AG04450 (cell line): ENCODE measurements at regions not wholly inside any gene's neighbourhood (a gene's known extent, or its start where the extent isn't known, plus 50 kb on each side); places are given as distances from the start of the nearest gene placed in this dataset.

Experiments used
- CTCF ChIA-PET: fragments of 300-600, 350-600 bp; formaldehyde crosslinking; extraction: SDS; loops from one replicate; lab custom pipeline; 2022; ENCODE audit warnings: antibody characterized with exemption, inconsistent platforms; lab: Charles Lee
- POLR2A ChIA-PET: fragments of 350-600 bp; formaldehyde crosslinking; extraction: SDS; loops from one replicate; lab custom pipeline; 2021; ENCODE audit warnings: antibody characterized with exemption, inconsistent platforms; lab: Yijun Ruan, JAX
- DNase-seq: peaks from one replicate; pipeline ENCODE4 v3.0.0-alpha.2; 2011; ENCODE audit warnings: low read depth, low spot score
- H3K27ac ChIP-seq: one replicate; pipeline ENCODE4 v1.5.1; 2012; ENCODE audit warnings: low read depth, low read length, control low read depth
- H3K27me3 ChIP-seq: one replicate; pipeline ENCODE4 v1.6.0; 2012; ENCODE audit warnings: low read length; ENCODE audit not compliant: control insufficient read depth, insufficient read depth
- H3K4me3 ChIP-seq: 2 replicates; pipeline ENCODE4 v1.5.1; 2011; ENCODE audit warnings: mild to moderate bottlenecking, low read depth, low read length, control low read depth
- H3K9me3 ChIP-seq: 2 replicates; pipeline ENCODE4 v1.5.1; 2012; ENCODE audit warnings: low read length; ENCODE audit not compliant: control insufficient read depth, insufficient read depth
- CTCF ChIP-seq: IDR thresholded peaks from 2 replicates; pipeline ENCODE4 v1.5.1; 2011; ENCODE audit warnings: low read depth, low read length, control low read depth, inconsistent platforms

GRCh38 chr13:73876323-73876722 is 257.9 kb downstream of the KLF12 start:
- TF ChIP-seq CTCF: no peak
- Histone ChIP-seq H3K27me3 (no peaks in the 10 kb centered on the region), H3K4me3 (no peak overlapping the region), H3K27ac (no peak overlapping the region), H3K9me3 (no peaks in the 10 kb centered on the region)
- ChIA-PET CTCF (no interaction called here), POLR2A (interaction anchor here (0.6 kb wide), 1 partner anchor 1669 kb away, joined by 6 read pairs; no protein-coding TSS in a partner anchor)
- DNase-seq: no peak

GRCh38 chr13:73873940-73874830 is 260.0 kb downstream of the KLF12 start:
- H3K4me3 ChIP-seq: no peak overlapping the region
- no peak overlapping the region for H3K27ac ChIP-seq
- no peak for DNase-seq
- POLR2A ChIA-PET: no interaction called here
- H3K27me3 ChIP-seq: no peaks in the 10 kb centered on the region
- no peak for TF ChIP-seq CTCF
- no peaks in the 10 kb centered on the region for H3K9me3 ChIP-seq
- CTCF ChIA-PET: no interaction called here

GRCh38 chr13:73872397-73872796 is 261.8 kb downstream of the KLF12 start:
- no peaks in the 10 kb centered on the region for H3K27me3 ChIP-seq
- H3K4me3 ChIP-seq: no peak overlapping the region
- H3K27ac ChIP-seq: peak overlapping the region; percentile 33
- no peaks in the 10 kb centered on the region for H3K9me3 ChIP-seq
- no peak for TF ChIP-seq CTCF
- no peak for DNase-seq
- POLR2A ChIA-PET: no interaction called here
- CTCF ChIA-PET: interaction anchor here (0.9 kb wide), 1 partner anchor 36 kb away, joined by 3 read pairs; no protein-coding TSS in a partner anchor

DNA sequence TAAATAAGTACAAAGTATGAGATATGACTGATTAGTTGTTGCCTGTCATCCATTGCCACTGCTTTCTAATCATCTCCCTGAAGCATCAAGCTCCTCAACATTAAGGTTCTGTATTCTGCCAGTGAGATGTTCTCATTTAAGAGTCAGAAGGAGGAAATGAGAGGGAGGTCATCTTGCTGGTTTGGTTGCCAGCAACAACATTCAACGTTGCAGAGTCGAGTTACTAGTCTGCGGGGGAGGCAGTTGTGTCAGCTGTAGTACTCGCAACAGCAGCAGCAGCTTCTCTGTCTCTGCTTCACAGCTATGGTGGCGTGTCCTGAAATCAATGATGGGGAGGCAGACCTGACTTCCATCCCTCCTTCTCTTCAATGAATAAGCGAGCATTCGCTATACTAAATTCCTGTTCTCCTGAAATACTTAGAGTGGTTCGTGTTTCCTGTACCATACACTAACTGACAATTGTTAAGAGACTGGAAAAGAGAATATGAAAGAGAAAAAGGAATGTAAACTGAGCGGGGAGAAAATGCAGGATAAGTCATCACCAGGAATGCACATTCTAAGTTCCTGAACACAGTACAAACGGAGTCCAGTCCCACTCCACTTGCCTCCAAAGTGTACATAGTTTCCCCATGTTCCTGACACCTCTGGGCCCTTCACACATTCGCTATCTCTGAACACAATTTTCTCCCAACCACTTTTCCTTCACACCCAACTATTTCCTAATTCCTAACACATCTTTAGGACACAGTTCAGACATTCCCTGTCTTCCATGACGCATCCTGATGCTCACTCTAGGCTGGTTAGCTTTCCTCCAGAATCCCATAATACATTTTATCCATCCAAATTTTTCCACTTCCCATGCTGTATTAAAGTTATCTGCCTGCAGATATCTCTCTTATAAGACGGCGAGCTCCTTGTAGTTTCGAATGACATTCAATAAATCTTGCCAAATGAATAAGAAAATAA is 263.0 kb downstream of the KLF12 start:
- no peak for TF ChIP-seq CTCF
- CTCF ChIA-PET: interaction anchor here (0.9 to 1.3 kb wide), 2 partner anchors 21 to 35 kb away, joined by 3 to 7 read pairs; no protein-coding TSS in a partner anchor
- peak overlapping the region; percentile 59 for H3K4me3 ChIP-seq

More for the DNA sequence above, 263.0 kb downstream of the KLF12 start:
- POLR2A ChIA-PET: interaction anchor here (0.7 to 1.4 kb wide), 2 partner anchors 22 to 78 kb away, joined by 3 read pairs; no protein-coding TSS in a partner anchor
- H3K27me3 ChIP-seq: no peaks in the 10 kb centered on the region
- peak; percentile 79 for DNase-seq
- no peaks in the 10 kb centered on the region for H3K9me3 ChIP-seq
- H3K27ac ChIP-seq: peak overlapping the region; percentile 92
